HG02852 (cell line): ENCODE measurements at regions not wholly inside any gene's neighbourhood (a gene's known extent, or its start where the extent isn't known, plus 50 kb on each side); places are given as distances from the start of the nearest gene placed in this dataset.

Experiments
- ATAC-seq: cut with Tn5 transposase; IDR thresholded peaks from one replicate; pipeline ENCODE4 v1.9.1; 2021; ENCODE audit warnings: mild to moderate bottlenecking, moderate library complexity; ENCODE audit not compliant: unreplicated experiment

- no peak for ATAC-seq
These were observed 148.2 kb upstream of the MLN start for GRCh38 chr6:33952016-33952415.

GRCh38 chr6:33950891-33951889 is 147.4 kb upstream of the MLN start:
- ATAC-seq = no peak

GRCh38 chr6:33950472-33950881 is 146.7 kb upstream of the MLN start:
- no peak for ATAC-seq

GRCh38 chr6:33949877-33950435 is 146.2 kb upstream of the MLN start:
- ATAC-seq = no peak

GRCh38 chr6:33949111-33949510 is 145.3 kb upstream of the MLN start:
- no peak for ATAC-seq

- no peak for ATAC-seq
These were observed 144.3 kb upstream of the MLN start for GRCh38 chr6:33947916-33948594.

- no peak for ATAC-seq
These were observed 143.2 kb upstream of the MLN start for GRCh38 chr6:33947047-33947446.

- no peak for ATAC-seq
These were observed 142.1 kb upstream of the MLN start for GRCh38 chr6:33945931-33946330.

- no peak for ATAC-seq
These were observed 141.0 kb upstream of the MLN start for GRCh38 chr6:33944686-33945411.

- no peak for ATAC-seq
These were observed 133.1 kb upstream of the MLN start for GRCh38 chr6:33936886-33937285.

- ATAC-seq = no peak
These were observed 131.8 kb upstream of the MLN start for GRCh38 chr6:33935439-33936080.

- no peak for ATAC-seq
These were observed 131.0 kb upstream of the MLN start for GRCh38 chr6:33934731-33935270.

GRCh38 chr6:33933101-33933500 is 129.3 kb upstream of the MLN start:
- ATAC-seq = no peak

- ATAC-seq = no peak
These were observed 128.0 kb upstream of the MLN start for GRCh38 chr6:33931799-33932198.

- no peak for ATAC-seq
These were observed 125.9 kb upstream of the MLN start for GRCh38 chr6:33929575-33930288.

- ATAC-seq = no peak
These were observed 123.8 kb upstream of the MLN start for GRCh38 chr6:33927616-33928015.

- ATAC-seq = no peak
These were observed 123.3 kb upstream of the MLN start for GRCh38 chr6:33927112-33927511.

GRCh38 chr6:33926451-33926850 is 122.6 kb upstream of the MLN start:
- ATAC-seq = no peak

GRCh38 chr6:33925936-33926335 is 122.1 kb upstream of the MLN start:
- ATAC-seq = no peak

- no peak for ATAC-seq
These were observed 121.4 kb upstream of the MLN start for GRCh38 chr6:33925210-33925609.
